MM.1S (cell line): ENCODE measurements at regions not wholly inside any gene's neighbourhood (a gene's known extent, or its start where the extent isn't known, plus 50 kb on each side); places are given as distances from the start of the nearest gene placed in this dataset.

Source experiments
- EZH2 ChIP-seq: fragments of 300-600 bp; sonication (generic); optimal IDR thresholded peaks from 2 replicates; pipeline ENCODE3; 2017; ENCODE audit warnings: low read depth, mild to moderate bottlenecking, antibody characterized with exemption, low read length, mixed read lengths
- EZH2phosphoT487 ChIP-seq: fragments of 300-600 bp; sonication (generic); IDR thresholded peaks from 2 replicates; pipeline ENCODE4 v1.6.1; 2018; ENCODE audit warnings: antibody characterized with exemption, low read length
- TF ChIP-seq, protein P1 (sequence below): fragments of 300-600 bp; sonication (generic); IDR thresholded peaks from 2 replicates; pipeline ENCODE4 v1.5.1; 2016; ENCODE audit warnings: antibody characterized with exemption, low read length, mixed read lengths

DNA sequence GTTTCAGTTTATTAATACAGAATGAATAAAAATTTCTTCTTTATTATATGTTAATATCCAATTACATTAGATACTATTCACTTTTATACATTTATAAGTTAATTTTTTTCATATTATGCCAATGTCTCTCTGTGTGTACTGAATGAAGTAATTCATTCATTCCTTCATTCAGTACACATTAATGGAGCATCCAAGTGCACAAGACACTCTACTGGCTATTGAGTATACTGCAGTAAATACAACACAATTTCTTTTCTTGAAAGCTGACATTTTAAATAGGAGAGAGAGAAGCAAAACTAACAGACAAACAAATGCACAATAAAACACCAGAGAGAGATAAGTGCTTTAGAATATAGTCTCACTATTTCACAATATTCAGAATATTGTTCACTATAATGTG is 1038.3 kb upstream of the SPRY2 start:
- TF ChIP-seq EZH2phosphoT487: no peak
- TF ChIP-seq, protein P1, sequence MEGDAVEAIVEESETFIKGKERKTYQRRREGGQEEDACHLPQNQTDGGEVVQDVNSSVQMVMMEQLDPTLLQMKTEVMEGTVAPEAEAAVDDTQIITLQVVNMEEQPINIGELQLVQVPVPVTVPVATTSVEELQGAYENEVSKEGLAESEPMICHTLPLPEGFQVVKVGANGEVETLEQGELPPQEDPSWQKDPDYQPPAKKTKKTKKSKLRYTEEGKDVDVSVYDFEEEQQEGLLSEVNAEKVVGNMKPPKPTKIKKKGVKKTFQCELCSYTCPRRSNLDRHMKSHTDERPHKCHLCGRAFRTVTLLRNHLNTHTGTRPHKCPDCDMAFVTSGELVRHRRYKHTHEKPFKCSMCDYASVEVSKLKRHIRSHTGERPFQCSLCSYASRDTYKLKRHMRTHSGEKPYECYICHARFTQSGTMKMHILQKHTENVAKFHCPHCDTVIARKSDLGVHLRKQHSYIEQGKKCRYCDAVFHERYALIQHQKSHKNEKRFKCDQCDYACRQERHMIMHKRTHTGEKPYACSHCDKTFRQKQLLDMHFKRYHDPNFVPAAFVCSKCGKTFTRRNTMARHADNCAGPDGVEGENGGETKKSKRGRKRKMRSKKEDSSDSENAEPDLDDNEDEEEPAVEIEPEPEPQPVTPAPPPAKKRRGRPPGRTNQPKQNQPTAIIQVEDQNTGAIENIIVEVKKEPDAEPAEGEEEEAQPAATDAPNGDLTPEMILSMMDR: no peak
- TF ChIP-seq EZH2: no peak
